ENCODE measurements at regions not wholly inside any gene's neighbourhood (a gene's known extent, or its start where the extent isn't known, plus 50 kb on each side); places are given as distances from the start of the nearest gene placed in this dataset.

DNA sequence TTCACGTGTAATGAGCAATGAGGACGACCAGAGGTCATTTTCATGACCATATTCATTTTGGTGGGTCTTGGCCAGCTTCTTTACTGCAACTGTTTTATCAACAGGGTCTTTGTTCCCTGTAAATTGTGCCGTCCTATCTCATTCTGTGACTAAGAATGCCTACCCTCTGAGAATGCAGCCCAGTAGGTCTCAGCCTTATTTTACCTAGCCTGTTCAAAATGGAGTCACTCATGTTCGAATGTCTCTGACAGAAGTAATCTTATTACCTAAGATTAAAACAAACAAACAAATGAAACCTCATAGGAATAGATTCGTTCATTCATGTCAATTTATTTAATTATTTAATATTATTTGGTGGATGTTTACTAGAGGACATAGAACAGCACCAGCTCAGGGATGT lies 714.8 kb downstream of the ADCYAP1 start:
- TF ChIP-seq POLR2AphosphoS5 (IDR thresholded peaks at IDR 0.05; ENCODE audit: low read depth, low read length), result no peak
- no peak for TF ChIP-seq CTCF (IDR thresholded peaks at IDR 0.05 in 2 of 3, conservative IDR thresholded peaks at IDR 0.05 in 1 of 3; ENCODE audit: borderline replicate concordance in 1 of 3, insufficient read depth in 1 of 3, low read depth in 2 of 3, low read length in 2 of 3)
- TF ChIP-seq EGR1 (IDR thresholded peaks at IDR 0.05; ENCODE audit: low read depth), result no peak
- no peak for TF ChIP-seq POLR2A (IDR thresholded peaks at IDR 0.05; ENCODE audit: borderline replicate concordance, extremely low read depth, insufficient read depth, insufficient read length)
- TF ChIP-seq, protein P1, sequence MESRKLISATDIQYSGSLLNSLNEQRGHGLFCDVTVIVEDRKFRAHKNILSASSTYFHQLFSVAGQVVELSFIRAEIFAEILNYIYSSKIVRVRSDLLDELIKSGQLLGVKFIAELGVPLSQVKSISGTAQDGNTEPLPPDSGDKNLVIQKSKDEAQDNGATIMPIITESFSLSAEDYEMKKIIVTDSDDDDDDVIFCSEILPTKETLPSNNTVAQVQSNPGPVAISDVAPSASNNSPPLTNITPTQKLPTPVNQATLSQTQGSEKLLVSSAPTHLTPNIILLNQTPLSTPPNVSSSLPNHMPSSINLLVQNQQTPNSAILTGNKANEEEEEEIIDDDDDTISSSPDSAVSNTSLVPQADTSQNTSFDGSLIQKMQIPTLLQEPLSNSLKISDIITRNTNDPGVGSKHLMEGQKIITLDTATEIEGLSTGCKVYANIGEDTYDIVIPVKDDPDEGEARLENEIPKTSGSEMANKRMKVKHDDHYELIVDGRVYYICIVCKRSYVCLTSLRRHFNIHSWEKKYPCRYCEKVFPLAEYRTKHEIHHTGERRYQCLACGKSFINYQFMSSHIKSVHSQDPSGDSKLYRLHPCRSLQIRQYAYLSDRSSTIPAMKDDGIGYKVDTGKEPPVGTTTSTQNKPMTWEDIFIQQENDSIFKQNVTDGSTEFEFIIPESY (IDR thresholded peaks at IDR 0.05; ENCODE audit: extremely low read depth, insufficient replicate concordance, low read length), result no peak
- TF ChIP-seq ELF1 (IDR thresholded peaks at IDR 0.05; ENCODE audit: borderline replicate concordance, low read depth), result no peak
- TF ChIP-seq EZH2 (IDR thresholded peaks at IDR 0.05), result no peak
